D721Med (cell line): ENCODE measurements at regions not wholly inside any gene's neighbourhood (a gene's known extent, or its start where the extent isn't known, plus 50 kb on each side); places are given as distances from the start of the nearest gene placed in this dataset.
A peak's percentile ranks its signal among the peaks of the same experiment; 100 is the strongest.
"Not testable (repeated sequence)": the region's sequence is repeated elsewhere in the genome, so short reads cannot be mapped to it uniquely, and the experiment has no call there.

Source experiments
- DNase-seq: peaks from one replicate; pipeline ENCODE4 v3.0.0; 2011; ENCODE audit warnings: low spot score; ENCODE audit not compliant: insufficient read length
- FAIRE-seq: peaks from 2 replicates; lab custom pipeline; 2011; peaks lifted over from hg19 to GRCh38; lab: Jason Lieb, UNC
- TF ChIP-seq, protein P1 (sequence below): IDR thresholded peaks from 2 replicates; pipeline ENCODE4 v1.5.1; 2012; ENCODE audit warnings: mild to moderate bottlenecking, control low read depth; ENCODE audit not compliant: insufficient read depth; ENCODE audit errors: missing control alignments

DNA sequence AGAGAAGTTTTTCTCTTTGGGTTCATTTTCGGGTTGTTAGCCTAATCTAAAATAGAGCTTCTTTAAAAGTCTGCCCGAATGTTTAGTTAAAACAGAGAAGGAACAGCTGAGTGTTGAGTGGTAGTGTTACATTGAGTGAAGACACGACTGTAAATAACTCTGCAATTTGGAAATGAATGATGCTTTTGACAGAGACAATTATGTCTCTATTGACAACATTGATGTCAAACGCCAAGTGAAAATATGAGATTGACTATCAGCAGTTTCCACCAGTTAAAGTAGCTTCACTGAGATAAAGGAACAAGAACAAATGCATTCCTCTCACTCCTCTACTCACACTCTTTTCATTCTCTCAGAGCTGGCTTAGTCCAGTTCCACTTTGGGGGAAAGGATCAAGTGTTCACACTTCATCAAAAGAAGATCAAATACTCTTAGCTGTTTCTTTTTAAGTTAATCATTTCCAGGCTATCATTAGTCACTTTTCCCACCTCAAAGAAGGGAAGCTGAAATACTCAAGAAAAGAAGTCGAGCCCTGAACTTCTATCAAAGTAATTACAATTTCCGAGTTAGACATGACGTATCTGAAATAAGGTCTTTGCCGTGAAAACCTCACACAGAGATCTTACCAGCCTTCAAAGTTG lies 399.1 kb upstream of the DPH6 start:
- TF ChIP-seq, protein P1, sequence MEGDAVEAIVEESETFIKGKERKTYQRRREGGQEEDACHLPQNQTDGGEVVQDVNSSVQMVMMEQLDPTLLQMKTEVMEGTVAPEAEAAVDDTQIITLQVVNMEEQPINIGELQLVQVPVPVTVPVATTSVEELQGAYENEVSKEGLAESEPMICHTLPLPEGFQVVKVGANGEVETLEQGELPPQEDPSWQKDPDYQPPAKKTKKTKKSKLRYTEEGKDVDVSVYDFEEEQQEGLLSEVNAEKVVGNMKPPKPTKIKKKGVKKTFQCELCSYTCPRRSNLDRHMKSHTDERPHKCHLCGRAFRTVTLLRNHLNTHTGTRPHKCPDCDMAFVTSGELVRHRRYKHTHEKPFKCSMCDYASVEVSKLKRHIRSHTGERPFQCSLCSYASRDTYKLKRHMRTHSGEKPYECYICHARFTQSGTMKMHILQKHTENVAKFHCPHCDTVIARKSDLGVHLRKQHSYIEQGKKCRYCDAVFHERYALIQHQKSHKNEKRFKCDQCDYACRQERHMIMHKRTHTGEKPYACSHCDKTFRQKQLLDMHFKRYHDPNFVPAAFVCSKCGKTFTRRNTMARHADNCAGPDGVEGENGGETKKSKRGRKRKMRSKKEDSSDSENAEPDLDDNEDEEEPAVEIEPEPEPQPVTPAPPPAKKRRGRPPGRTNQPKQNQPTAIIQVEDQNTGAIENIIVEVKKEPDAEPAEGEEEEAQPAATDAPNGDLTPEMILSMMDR: no peak
- DNase-seq (no peak), FAIRE-seq (no peak)

DNA sequence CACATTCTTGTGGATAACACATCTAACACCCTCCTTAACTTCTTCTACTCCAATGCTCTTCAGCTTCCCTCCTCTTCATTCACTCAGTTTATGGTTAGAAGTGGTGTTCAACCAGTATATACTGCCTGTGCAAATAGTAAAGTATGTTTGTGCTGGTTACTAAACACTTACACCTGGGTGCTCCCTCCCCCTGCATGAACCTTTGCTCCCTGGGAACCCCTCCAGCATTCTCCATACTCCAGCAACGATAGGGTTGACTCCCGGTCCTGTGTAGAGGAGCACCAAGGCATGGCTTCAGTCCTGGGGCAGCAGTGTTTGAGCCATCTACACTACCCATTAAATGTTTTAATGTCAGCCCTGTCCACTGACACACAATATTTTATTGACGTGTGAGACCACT lies 407.5 kb upstream of the DPH6 start:
- DNase-seq (no peak), FAIRE-seq (no peak)
- TF ChIP-seq, protein P1: no peak

DNA sequence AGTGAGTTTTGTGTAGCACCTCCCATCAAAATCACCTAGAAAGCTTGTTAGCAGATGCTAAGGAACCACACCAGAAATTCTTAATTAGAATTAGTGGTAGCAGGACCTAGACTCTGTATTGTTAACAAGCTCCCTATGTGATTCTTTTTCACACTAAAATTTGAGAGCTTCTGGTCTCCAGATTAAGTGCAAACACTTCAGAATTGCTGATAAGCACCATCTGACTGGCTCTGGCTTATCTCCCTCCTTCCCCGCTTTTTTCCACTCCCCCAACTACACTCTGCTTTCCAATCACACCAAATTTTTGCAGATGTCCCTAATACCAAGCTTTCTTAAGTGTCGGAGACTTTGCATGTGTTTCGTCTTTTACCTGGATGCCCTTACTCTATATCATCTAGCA lies 410.1 kb upstream of the DPH6 start:
- TF ChIP-seq, protein P1: no peak
- FAIRE-seq (no peak), DNase-seq (no peak)

DNA sequence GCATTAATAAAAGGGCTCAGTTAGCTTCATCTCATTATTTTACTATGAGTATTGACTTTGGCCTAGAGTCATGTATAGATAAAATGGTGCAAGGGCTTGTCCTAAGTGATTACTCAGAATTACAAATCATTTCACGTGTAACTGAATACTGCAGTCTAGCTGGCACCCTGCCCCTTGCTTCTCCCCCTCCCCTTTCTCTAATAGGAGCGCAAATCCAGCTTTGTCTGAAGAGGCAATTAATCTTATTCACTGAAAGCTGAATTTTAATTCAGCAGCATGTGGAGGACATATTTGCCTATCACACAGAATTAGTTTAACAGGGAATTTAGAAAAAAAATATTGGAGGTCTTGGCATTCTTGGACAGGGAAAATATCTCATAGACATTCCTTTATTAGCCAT lies 412.1 kb upstream of the DPH6 start:
- peak; percentile 84 for FAIRE-seq
- no peak for DNase-seq
- TF ChIP-seq, protein P1: no peak

DNA sequence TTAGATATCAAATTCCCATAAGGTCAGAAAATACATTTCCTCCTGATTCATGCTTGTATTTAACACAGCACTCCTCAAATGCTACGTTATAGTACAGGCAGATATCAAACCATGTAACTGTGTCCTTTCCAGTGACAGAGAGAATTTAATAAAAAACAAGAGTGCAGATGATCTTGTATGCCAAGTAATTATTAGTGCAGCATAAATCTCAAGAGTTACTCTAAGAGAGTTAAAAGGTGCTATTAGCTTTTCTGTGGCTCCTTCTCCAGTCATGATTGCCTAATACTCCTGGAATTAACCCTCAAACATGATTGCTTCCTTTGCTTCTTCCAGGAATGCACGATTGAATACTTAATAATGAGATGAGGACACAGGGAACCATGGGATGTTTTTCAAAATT lies 413.0 kb upstream of the DPH6 start:
- no peak for DNase-seq
- TF ChIP-seq, protein P1: no peak

DNA sequence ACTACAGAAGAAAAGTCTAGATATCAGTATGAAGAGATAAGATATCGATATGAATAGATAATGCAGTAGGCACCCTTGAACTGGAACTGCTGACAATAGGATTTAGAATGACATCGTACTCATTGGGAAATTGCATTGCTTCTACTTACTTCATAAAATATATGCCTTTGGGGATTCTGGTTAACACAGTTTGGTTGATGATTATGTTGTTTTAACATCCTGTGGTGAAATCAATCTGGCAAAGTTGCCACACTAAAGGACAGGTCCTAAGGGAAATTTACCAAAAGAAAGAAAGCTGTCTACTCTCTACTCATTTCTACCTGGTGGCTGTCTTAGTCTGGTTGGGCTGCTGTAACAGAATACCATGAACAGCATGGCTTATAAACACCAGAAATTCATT lies 417.4 kb upstream of the DPH6 start:
- DNase-seq: no peak
- no peak for FAIRE-seq
- TF ChIP-seq, protein P1: no peak

More for the DNA sequence above, 413.0 kb upstream of the DPH6 start:
- FAIRE-seq: no peak

DNA sequence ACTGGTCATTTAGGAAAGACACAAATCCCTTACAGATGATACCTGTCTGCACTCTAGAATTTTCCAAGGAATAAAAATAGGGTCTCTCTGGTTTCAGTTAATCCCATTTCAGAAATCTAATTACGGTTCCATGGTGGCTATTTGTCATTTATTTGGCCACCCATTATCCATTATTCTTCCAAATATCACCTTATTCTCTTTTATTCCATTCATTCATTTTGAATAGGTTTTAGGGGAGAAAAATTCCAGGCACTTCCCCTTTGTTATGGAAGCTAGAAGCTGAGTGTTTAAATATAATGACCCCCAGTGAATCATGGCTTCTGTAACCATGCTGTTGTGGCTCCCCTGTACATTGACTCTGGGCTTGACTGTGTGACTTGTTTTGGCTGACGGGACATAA lies 420.8 kb upstream of the DPH6 start:
- DNase-seq (no peak), FAIRE-seq (no peak)
- TF ChIP-seq, protein P1: no peak

DNA sequence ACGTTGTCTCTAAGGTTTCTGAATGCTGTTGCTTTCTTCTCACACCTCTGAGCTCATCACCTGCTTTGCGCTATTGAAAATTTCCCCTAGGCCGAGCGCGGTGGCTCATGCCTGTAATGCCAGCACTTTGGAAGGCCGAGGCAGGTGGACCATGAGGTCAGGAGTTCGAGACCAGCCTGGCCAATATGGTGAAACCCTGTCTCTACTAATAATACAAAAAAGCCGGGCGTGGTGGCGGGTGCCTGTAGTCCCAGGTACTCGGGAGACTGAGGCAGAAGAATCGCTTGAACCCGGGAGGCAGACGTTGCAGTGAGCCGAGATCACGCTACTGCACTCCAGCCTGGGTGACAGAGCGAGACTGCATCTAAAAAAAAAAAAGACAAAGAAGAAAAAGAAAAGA lies 422.0 kb upstream of the DPH6 start:
- FAIRE-seq, DNase-seq: not testable (repeated sequence)
